GM21576 (cell line): ENCODE measurements at regions not wholly inside any gene's neighbourhood (a gene's known extent, or its start where the extent isn't known, plus 50 kb on each side); places are given as distances from the start of the nearest gene placed in this dataset.

Source experiments
- ATAC-seq: cut with Tn5 transposase; IDR thresholded peaks from one replicate; pipeline ENCODE4 v1.9.1; 2021; ENCODE audit warnings: mild to moderate bottlenecking, moderate library complexity; ENCODE audit not compliant: unreplicated experiment

DNA sequence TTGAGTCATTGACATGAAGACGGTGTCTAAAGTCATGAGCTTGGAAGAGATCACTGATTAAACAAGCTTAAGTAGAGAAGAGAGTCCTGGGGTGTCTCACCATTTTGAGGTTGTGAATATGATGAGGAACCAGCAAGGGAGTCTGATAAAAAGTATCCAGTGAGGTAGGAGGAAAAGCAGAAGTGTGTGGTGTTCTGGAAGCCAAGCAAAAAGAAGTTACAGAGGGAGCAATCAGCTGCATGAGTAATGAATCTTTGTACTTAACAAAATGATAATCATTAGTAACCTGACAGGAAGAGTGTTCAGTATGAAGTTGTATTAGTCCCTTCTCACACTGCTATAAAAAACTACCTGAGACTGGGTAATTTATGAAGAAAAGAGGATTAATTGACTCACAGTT, 131.3 kb downstream of the C11orf87 start:
- ATAC-seq = no peak

DNA sequence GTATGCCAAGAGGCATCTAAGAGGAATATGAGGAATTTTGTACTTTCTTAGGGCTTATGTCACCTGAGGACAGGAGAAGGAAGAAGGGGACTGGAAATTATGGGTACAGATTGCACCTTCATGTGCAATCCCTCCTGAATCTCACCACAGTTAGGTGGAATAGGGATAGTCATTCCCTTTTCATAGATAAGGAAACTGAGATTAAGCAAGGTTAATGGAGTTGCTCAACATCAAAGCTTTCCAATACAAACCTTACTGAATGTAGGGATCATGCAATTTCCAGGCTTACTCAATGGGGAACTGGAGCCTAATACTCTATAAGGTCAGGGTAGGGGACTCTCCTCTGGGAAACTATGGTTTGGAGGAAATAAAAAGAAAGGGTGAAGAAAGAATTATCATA, 133.0 kb downstream of the C11orf87 start:
- no peak for ATAC-seq

GRCh38 chr11:109564241-109564640, 142.3 kb downstream of the C11orf87 start:
- no peak for ATAC-seq

GRCh38 chr11:109582470-109582869, 160.5 kb downstream of the C11orf87 start:
- no peak for ATAC-seq

GRCh38 chr11:109584001-109584972, 162.3 kb downstream of the C11orf87 start:
- no peak for ATAC-seq

- no peak for ATAC-seq
These were observed 164.8 kb downstream of the C11orf87 start for GRCh38 chr11:109586789-109587188.

DNA sequence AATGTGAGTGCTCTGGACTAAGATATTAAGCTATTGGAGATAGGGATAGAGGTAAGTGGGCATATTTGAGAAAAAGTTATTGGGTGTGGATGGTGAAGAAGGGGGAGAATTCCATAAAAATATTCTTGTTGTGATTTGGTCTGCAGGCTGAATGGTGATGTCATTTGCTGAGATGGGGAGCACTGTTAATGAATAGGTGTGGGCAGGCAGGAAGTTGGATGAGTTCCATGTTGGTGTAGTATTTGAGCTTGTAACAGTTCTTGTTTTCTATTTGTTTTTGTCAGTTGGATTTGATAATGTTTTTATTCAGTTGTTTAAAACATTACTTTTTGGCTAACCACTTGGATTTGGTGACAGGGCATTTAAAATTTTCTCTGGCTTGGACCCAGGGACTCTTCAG, 168.8 kb downstream of the C11orf87 start:
- ATAC-seq = no peak

DNA sequence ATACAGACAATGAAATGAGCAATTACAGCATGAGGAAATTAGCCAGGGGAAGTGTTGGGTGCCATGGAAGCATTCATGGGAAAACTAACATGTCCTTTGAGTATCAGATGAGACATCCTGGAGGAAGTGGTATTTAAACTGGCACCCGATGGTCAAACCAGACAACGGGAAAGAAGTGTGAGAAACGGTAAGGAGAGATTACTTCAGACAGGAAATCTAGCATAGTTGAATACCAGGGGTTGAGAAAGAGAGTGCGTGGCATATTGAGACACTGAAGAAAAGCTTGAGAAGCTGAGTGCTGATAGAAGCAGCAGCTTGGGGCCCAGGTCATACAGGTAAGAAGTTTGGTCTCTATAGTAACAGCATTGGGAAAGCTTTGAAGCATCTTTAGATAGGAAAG, 175.3 kb downstream of the C11orf87 start:
- no peak for ATAC-seq

GRCh38 chr11:109604481-109605400, 182.8 kb downstream of the C11orf87 start:
- no peak for ATAC-seq

- ATAC-seq = no peak
These were observed 184.3 kb downstream of the C11orf87 start for GRCh38 chr11:109606256-109606655.

DNA sequence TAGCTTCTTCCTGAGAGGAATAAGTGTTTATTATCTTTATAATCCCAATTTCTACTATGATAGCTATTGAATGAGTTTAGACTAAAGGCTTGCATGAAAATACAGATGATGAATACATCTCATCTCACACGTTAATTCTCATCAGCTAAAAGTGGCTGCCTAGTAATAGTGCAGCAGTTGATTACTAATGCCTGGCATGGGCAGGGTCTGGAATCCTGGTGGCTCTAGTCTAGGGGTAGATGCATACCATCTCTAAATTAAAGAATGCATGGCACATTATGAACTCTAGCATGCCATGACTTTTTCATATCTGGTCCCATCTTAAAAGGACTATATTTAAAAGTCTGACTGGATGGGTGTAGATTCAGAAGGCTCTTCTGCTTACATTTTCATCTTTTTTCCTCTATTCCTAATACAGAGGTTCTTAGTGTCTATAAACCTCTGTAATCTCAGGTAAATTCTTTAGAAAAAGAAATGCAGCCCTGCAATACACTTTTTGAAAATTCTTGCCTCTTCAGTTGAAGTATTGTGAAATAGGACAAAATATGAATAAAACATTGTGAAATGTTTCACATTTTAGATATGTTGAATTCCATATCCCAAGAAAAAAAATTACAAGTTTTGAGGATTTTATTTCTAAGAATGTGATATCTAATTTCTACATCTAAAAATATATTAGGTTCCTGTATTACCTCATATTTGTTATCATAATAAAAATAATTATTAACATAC, 187.6 kb downstream of the C11orf87 start:
- no peak for ATAC-seq

DNA sequence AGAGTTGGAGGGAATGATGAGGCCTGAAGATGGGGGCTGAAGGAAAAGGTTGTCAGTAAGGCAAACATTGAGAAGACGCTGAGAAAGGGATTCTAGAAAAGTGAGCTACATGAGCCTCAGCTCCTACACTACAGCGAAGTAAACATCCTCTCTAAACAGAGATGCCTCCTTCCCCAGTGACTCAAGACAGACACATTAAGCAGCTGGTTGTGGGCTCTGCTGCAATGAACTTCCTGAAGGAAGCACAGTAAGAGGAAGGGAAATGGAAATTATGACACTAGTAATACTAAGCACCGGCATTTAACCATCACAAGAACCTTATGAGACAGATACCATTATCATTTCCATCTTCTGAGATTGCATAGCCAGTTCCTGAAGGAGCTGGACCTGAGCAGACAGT, 190.5 kb downstream of the C11orf87 start:
- ATAC-seq = no peak

- no peak for ATAC-seq
These were observed 197.5 kb downstream of the C11orf87 start for GRCh38 chr11:109619498-109619897.

DNA sequence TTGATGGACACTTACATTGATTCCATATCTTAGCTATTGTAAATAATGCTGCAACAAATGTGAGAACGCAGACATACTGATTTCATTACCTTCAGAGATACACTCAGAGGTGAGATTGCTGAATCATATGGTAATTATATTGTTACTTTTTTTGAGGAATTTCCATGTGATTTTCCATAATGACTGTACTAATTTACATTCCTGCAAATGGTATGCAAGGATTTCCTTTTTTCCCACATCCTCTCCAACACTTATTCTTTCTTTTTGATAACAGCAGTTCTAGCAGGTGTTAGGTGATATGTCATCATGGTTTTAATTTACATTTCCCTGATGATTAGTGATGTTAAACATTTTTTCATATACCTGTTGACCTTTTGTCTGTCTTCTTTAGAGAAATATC, 207.7 kb downstream of the C11orf87 start:
- ATAC-seq = no peak

DNA sequence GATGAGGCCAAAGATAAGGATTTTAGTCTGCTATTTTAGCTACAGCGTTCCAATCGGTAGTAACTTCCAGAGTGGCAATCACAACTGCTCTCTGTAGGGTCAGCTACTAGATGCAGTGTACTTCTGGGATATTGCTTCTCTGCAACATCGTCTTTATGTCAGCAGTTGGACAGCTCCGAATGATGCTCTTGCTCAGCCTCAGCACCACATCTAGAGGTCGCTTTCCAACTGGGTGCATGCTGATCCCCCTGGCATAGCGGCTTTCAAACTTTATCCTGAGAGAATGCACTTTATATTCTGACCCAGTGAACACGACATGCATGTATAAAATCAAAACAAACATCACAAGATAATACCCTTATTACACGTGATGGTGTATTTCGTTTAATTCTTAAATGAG, 219.6 kb downstream of the C11orf87 start:
- ATAC-seq = no peak

DNA sequence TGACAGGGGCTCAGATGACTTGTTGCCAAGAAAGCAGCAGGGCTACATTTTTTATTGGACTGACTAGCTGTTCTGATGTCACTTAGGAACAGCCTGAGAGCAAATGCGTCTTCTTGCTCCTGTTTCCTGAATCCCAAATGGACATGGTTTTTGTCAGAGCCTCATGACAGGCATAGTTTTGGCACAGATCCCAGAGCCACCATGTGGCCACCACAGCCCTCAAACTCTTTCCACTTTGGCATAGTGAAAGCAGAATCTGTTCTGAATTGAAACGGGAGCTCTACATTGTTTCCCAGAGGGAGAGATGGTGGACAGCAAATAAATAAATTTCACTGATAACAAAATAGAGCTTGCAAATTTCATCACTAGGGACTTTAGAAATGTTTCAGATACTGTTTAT, 222.2 kb downstream of the C11orf87 start:
- ATAC-seq = no peak

DNA sequence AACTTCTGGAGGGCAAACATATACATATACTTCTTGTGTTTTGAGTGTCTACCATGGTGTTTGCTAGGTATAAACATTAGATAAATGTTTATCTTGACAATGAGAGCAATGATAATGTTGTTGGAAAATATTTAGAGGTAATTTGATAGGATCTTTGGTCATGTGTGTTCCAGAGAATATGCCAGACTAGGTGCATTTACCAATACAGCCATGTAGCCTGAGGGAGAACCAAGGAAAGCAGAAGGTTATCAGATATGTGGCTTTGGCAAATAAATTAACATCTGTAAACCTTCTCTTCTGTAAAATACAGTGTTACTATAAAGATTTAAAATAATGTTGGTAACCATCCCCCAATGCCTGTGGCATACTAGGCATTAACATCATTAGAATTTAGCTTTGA, 226.8 kb downstream of the C11orf87 start:
- ATAC-seq = no peak

GRCh38 chr11:109654091-109654490, 232.1 kb downstream of the C11orf87 start:
- no peak for ATAC-seq

DNA sequence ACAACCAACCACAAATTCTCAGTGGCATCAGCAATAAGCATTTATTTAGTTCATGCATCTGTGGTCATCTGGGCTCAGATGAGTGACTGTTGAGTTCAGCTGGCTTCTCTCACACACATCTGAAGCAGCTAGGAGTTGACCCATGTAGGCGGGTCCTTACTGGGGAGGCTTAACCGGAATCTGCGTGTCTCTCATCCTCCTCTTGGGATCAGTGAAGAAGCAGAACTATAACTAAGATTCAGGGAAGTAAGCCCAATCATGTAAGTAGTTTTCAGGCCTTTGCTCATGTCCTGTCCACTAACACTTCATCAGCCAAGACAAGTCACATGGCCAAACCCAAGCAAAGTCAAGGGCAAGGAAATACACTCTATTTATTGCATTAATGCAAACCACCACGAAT, 236.2 kb downstream of the C11orf87 start:
- no peak for ATAC-seq

- ATAC-seq = no peak
These were observed 245.7 kb downstream of the C11orf87 start for GRCh38 chr11:109667719-109668118.
